ENCODE measurements at regions not wholly inside any gene's neighbourhood (a gene's known extent, or its start where the extent isn't known, plus 50 kb on each side); places are given as distances from the start of the nearest gene placed in this dataset.
A peak's percentile ranks its signal among the peaks of the same experiment; 100 is the strongest.

- H3K36me3 ChIP-seq (ENCODE audit: control insufficient read depth in 2 of 3, insufficient read depth in 3 of 3, low read length in 3 of 3) = no peaks in the 10 kb centered on the region
- peaks cover 4 to 11% (median 6%) of the 10 kb centered on the region in 5 donors for H3K27me3 Mint-ChIP-seq
- H3K4me1 ChIP-seq (ENCODE audit: control insufficient read depth in 2 of 2, insufficient read depth in 2 of 2, low read length in 2 of 2) = peaks cover 0 to 14% of the 10 kb centered on the region in 2 donors
- no peak overlapping the region for H3K4me3 Mint-ChIP-seq
- intact Hi-C loops (cut with micrococcal nuclease) = no loop called here
- POLR2A ChIA-PET = no interaction called here
- H3K9me3 ChIP-seq (ENCODE audit: control insufficient read depth in 2 of 3, low read length in 3 of 3) = no peaks in the 10 kb centered on the region
- no peak overlapping the region for H3K4me3 ChIP-seq (ENCODE audit: low read length)
- no peak for ATAC-seq
- H3K27ac ChIP-seq (ENCODE audit: low read depth, low read length) = no peak overlapping the region
- peaks cover 0 to 1% (median 0%) of the 10 kb centered on the region in 11 donors for H3K9me3 Mint-ChIP-seq
- H3K27ac Mint-ChIP-seq = no peak overlapping the region
- no peaks in the 10 kb centered on the region for H3K36me3 Mint-ChIP-seq
- CTCF ChIA-PET = no interaction called here
- H3K4me1 Mint-ChIP-seq = peaks cover 0 to 12% (median 4%) of the 10 kb centered on the region in 7 donors
- DNase-seq = no peak
- no peaks in the 10 kb centered on the region for H3K27me3 ChIP-seq (ENCODE audit: control insufficient read depth in 2 of 2, insufficient read depth in 2 of 2, low read length in 2 of 2)
Observed at GRCh38 chr12:70048521-70049250, 194.5 kb upstream of the CNOT2 start.

- peaks cover 0 to 14% of the 10 kb centered on the region in 2 donors for H3K4me1 ChIP-seq (ENCODE audit: control insufficient read depth in 2 of 2, insufficient read depth in 2 of 2, low read length in 2 of 2)
- H3K27me3 Mint-ChIP-seq = peaks cover 4 to 15% (median 11%) of the 10 kb centered on the region in 5 donors
- POLR2A ChIA-PET = no interaction called here
- DNase-seq (no peak), ATAC-seq (peak; percentile 92)
- H3K36me3 ChIP-seq (ENCODE audit: control insufficient read depth in 2 of 3, insufficient read depth in 3 of 3, low read length in 3 of 3) = no peaks in the 10 kb centered on the region
- H3K9me3 Mint-ChIP-seq = peaks cover 0 to 1% (median 0%) of the 10 kb centered on the region in 11 donors
- no peaks in the 10 kb centered on the region for H3K9me3 ChIP-seq (ENCODE audit: control insufficient read depth in 2 of 3, low read length in 3 of 3)
- intact Hi-C loops (cut with micrococcal nuclease) = no loop called here
- no peaks in the 10 kb centered on the region for H3K36me3 Mint-ChIP-seq
- H3K4me3 Mint-ChIP-seq = peak overlapping the region in 1 of 10 donors; percentile 37
- peaks cover 0 to 12% (median 4%) of the 10 kb centered on the region in 7 donors for H3K4me1 Mint-ChIP-seq
- CTCF ChIA-PET = no interaction called here
- H3K4me3 ChIP-seq (ENCODE audit: low read length) = no peak overlapping the region
- no peaks in the 10 kb centered on the region for H3K27me3 ChIP-seq (ENCODE audit: control insufficient read depth in 2 of 2, insufficient read depth in 2 of 2, low read length in 2 of 2)
- no peak overlapping the region for H3K27ac Mint-ChIP-seq
- no peak overlapping the region for H3K27ac ChIP-seq (ENCODE audit: low read depth, low read length)
Observed at GRCh38 chr12:70049596-70050360, 193.5 kb upstream of the CNOT2 start.

- Histone ChIP-seq H3K27ac (ENCODE audit: low read depth, low read length) (no peak overlapping the region), H3K4me3 (ENCODE audit: low read length) (no peak overlapping the region), H3K9me3 (ENCODE audit: control insufficient read depth in 2 of 3, low read length in 3 of 3) (no peaks in the 10 kb centered on the region), H3K36me3 (ENCODE audit: control insufficient read depth in 2 of 3, insufficient read depth in 3 of 3, low read length in 3 of 3) (no peaks in the 10 kb centered on the region), H3K27me3 (ENCODE audit: control insufficient read depth in 2 of 2, insufficient read depth in 2 of 2, low read length in 2 of 2) (no peaks in the 10 kb centered on the region), H3K4me1 (ENCODE audit: control insufficient read depth in 2 of 2, insufficient read depth in 2 of 2, low read length in 2 of 2) (peaks cover 0 to 14% of the 10 kb centered on the region in 2 donors)
- peaks cover 0 to 1% (median 0%) of the 10 kb centered on the region in 11 donors for H3K9me3 Mint-ChIP-seq
- peaks cover 0 to 15% (median 6%) of the 10 kb centered on the region in 5 donors for H3K27me3 Mint-ChIP-seq
- intact Hi-C loops (cut with micrococcal nuclease) = no loop called here
- CTCF ChIA-PET = no interaction called here
- H3K36me3 Mint-ChIP-seq = no peaks in the 10 kb centered on the region
- no peak overlapping the region for H3K27ac Mint-ChIP-seq
- no peak overlapping the region for H3K4me3 Mint-ChIP-seq
- ATAC-seq (no peak), DNase-seq (no peak)
- POLR2A ChIA-PET = no interaction called here
- peaks cover 0 to 12% (median 4%) of the 10 kb centered on the region in 7 donors for H3K4me1 Mint-ChIP-seq
Observed at GRCh38 chr12:70052476-70052875, 190.8 kb upstream of the CNOT2 start.

- H3K27ac Mint-ChIP-seq = no peak overlapping the region
- ChIA-PET POLR2A (no interaction called here), CTCF (no interaction called here)
- Histone ChIP-seq H3K27me3 (ENCODE audit: control insufficient read depth in 2 of 2, insufficient read depth in 2 of 2, low read length in 2 of 2) (no peaks in the 10 kb centered on the region), H3K4me1 (ENCODE audit: control insufficient read depth in 2 of 2, insufficient read depth in 2 of 2, low read length in 2 of 2) (peaks cover 0 to 14% of the 10 kb centered on the region in 2 donors), H3K4me3 (ENCODE audit: low read length) (no peak overlapping the region), H3K36me3 (ENCODE audit: control insufficient read depth in 2 of 3, insufficient read depth in 3 of 3, low read length in 3 of 3) (no peaks in the 10 kb centered on the region), H3K9me3 (ENCODE audit: control insufficient read depth in 2 of 3, low read length in 3 of 3) (no peaks in the 10 kb centered on the region), H3K27ac (ENCODE audit: low read depth, low read length) (no peak overlapping the region)
- no peak for DNase-seq
- no peaks in the 10 kb centered on the region for H3K36me3 Mint-ChIP-seq
- ATAC-seq = peak; percentile 37
- peaks cover 0 to 12% (median 4%) of the 10 kb centered on the region in 7 donors for H3K4me1 Mint-ChIP-seq
- peaks cover 0 to 15% (median 6%) of the 10 kb centered on the region in 5 donors for H3K27me3 Mint-ChIP-seq
- intact Hi-C loops (cut with micrococcal nuclease) = no loop called here
- no peak overlapping the region for H3K4me3 Mint-ChIP-seq
- H3K9me3 Mint-ChIP-seq = peaks cover 0 to 1% (median 0%) of the 10 kb centered on the region in 11 donors
Observed at GRCh38 chr12:70052931-70053497, 190.2 kb upstream of the CNOT2 start.

- Histone ChIP-seq H3K27me3 (ENCODE audit: control insufficient read depth in 2 of 2, insufficient read depth in 2 of 2, low read length in 2 of 2) (no peaks in the 10 kb centered on the region), H3K36me3 (ENCODE audit: control insufficient read depth in 2 of 3, insufficient read depth in 3 of 3, low read length in 3 of 3) (no peaks in the 10 kb centered on the region), H3K4me1 (ENCODE audit: control insufficient read depth in 2 of 2, insufficient read depth in 2 of 2, low read length in 2 of 2) (no peaks in the 10 kb centered on the region), H3K9me3 (ENCODE audit: control insufficient read depth in 2 of 3, low read length in 3 of 3) (no peaks in the 10 kb centered on the region), H3K27ac (ENCODE audit: low read depth, low read length) (no peak overlapping the region), H3K4me3 (ENCODE audit: low read length) (no peak overlapping the region)
- ATAC-seq = no peak
- POLR2A ChIA-PET = no interaction called here
- no peaks in the 10 kb centered on the region for H3K9me3 Mint-ChIP-seq
- intact Hi-C loops (cut with micrococcal nuclease) = no loop called here
- CTCF ChIA-PET = interaction anchor here (0.6 kb wide), 1 partner anchor 8 kb away, joined by 5 read pairs; no protein-coding TSS in a partner anchor
- peaks cover 2 to 16% (median 8%) of the 10 kb centered on the region in 5 donors for H3K27me3 Mint-ChIP-seq
- H3K27ac Mint-ChIP-seq = no peak overlapping the region
- H3K4me3 Mint-ChIP-seq = no peak overlapping the region
- no peaks in the 10 kb centered on the region for H3K4me1 Mint-ChIP-seq
- no peaks in the 10 kb centered on the region for H3K36me3 Mint-ChIP-seq
- no peak for DNase-seq
Observed at GRCh38 chr12:70059373-70059772, 183.9 kb upstream of the CNOT2 start.

GRCh38 chr12:70060634-70061033 lies 182.6 kb upstream of the CNOT2 start:
- no peak overlapping the region for H3K27ac Mint-ChIP-seq
- CTCF ChIA-PET = no interaction called here
- H3K9me3 Mint-ChIP-seq = no peaks in the 10 kb centered on the region

More at GRCh38 chr12:70060634-70061033, 182.6 kb upstream of the CNOT2 start:
- POLR2A ChIA-PET = interaction anchor here (0.5 kb wide), 1 partner anchor 344 kb away, joined by 3 read pairs; no protein-coding TSS in a partner anchor
- H3K27me3 Mint-ChIP-seq = peaks cover 2 to 15% (median 9%) of the 10 kb centered on the region in 5 donors
- H3K36me3 ChIP-seq (ENCODE audit: control insufficient read depth in 2 of 3, insufficient read depth in 3 of 3, low read length in 3 of 3) = no peaks in the 10 kb centered on the region
- no peak for DNase-seq
- no peak overlapping the region for H3K4me3 ChIP-seq (ENCODE audit: low read length)
- H3K27ac ChIP-seq (ENCODE audit: low read depth, low read length) = no peak overlapping the region
- H3K36me3 Mint-ChIP-seq = no peaks in the 10 kb centered on the region
- no peak overlapping the region for H3K4me3 Mint-ChIP-seq
- intact Hi-C loops (cut with micrococcal nuclease) = no loop called here
- H3K4me1 ChIP-seq (ENCODE audit: control insufficient read depth in 2 of 2, insufficient read depth in 2 of 2, low read length in 2 of 2) = no peaks in the 10 kb centered on the region
- no peaks in the 10 kb centered on the region for H3K4me1 Mint-ChIP-seq
- H3K27me3 ChIP-seq (ENCODE audit: control insufficient read depth in 2 of 2, insufficient read depth in 2 of 2, low read length in 2 of 2) = no peaks in the 10 kb centered on the region
- no peaks in the 10 kb centered on the region for H3K9me3 ChIP-seq (ENCODE audit: control insufficient read depth in 2 of 3, low read length in 3 of 3)
- no peak for ATAC-seq

Measured in naive thymus-derived CD4-positive, alpha-beta T cell (primary cell).